ENCODE measurements at regions not wholly inside any gene's neighbourhood (a gene's known extent, or its start where the extent isn't known, plus 50 kb on each side); places are given as distances from the start of the nearest gene placed in this dataset.

- no peak for TF ChIP-seq CHD7 (IDR thresholded peaks at IDR 0.05; ENCODE audit: insufficient replicate concordance, low read length)
- TF ChIP-seq BCL11A (IDR thresholded peaks at IDR 0.05; ENCODE audit: low read depth in 2 of 2, low read length in 2 of 2), result no peak
- TF ChIP-seq ATF2 (IDR thresholded peaks at IDR 0.05; ENCODE audit: low read length), result no peak
- TF ChIP-seq TEAD4 (IDR thresholded peaks at IDR 0.05; ENCODE audit: low read depth, low read length), result no peak
- TF ChIP-seq RBBP5 (IDR thresholded peaks at IDR 0.05; ENCODE audit: borderline replicate concordance, low read depth, low read length), result no peak
- no peak for TF ChIP-seq BRCA1 (IDR thresholded peaks at IDR 0.05; ENCODE audit: low read depth, low read length)
- no peak for TF ChIP-seq SP2 (IDR thresholded peaks at IDR 0.05; ENCODE audit: low read length)
- no peak for TF ChIP-seq EGR1 (IDR thresholded peaks at IDR 0.05; ENCODE audit: borderline replicate concordance, low read depth, low read length)
- no peak for TF ChIP-seq SP1 (IDR thresholded peaks at IDR 0.05; ENCODE audit: low read depth, low read length)
- TF ChIP-seq NRF1 (IDR thresholded peaks at IDR 0.05; ENCODE audit: low read depth, low read length), result no peak
These were observed 833.5 kb downstream of the XPNPEP1 start (continued) for GRCh38 chr10:109089779-109090178.
